ENCODE measurements at regions not wholly inside any gene's neighbourhood (a gene's known extent, or its start where the extent isn't known, plus 50 kb on each side); places are given as distances from the start of the nearest gene placed in this dataset.

- no peak for TF ChIP-seq POLR2A (IDR thresholded peaks at IDR 0.05)
- TF ChIP-seq POLR2AphosphoS5 (IDR thresholded peaks at IDR 0.05; ENCODE audit: insufficient read depth in 1 of 2, low read depth in 1 of 2): no peak
- TF ChIP-seq CTCF (IDR thresholded peaks at IDR 0.05): no peak
Measured at GRCh38 chr14:65297744-65298143, 114.8 kb upstream of the FUT8 start.
